Vagina (tissue), 2 donors: ENCODE measurements at regions not wholly inside any gene's neighbourhood (a gene's known extent, or its start where the extent isn't known, plus 50 kb on each side); places are given as distances from the start of the nearest gene placed in this dataset.

Source experiments
- CTCF ChIP-seq, 3 experiments: fragments of 450-650 bp in 2 of 3; fragments of 200-600 bp in 1 of 3; sonication (generic) in 1 of 3; IDR thresholded peaks; one replicate each; pipeline ENCODE4 v1.5.1; 2017 to 2019; ENCODE audit warnings: antibody characterized with exemption in 3 of 3, mild to moderate bottlenecking in 2 of 3, moderate library complexity in 2 of 3
- POLR2A ChIP-seq, 2 donors: fragments of 450-650 bp; IDR thresholded peaks; one replicate each; pipeline ENCODE4 v1.6.1; 2017; ENCODE audit warnings: antibody characterized with exemption in 2 of 2, mild to moderate bottlenecking in 2 of 2, moderate library complexity in 2 of 2
- POLR2AphosphoS5 ChIP-seq, 2 donors: sonication (generic); formaldehyde crosslinking; IDR thresholded peaks; one replicate each; pipeline ENCODE4 v1.9.0; 2017; ENCODE audit warnings: antibody characterized with exemption in 2 of 2, mild to moderate bottlenecking in 2 of 2, low read depth in 1 of 2; ENCODE audit not compliant: insufficient read depth in 1 of 2

- TF ChIP-seq CTCF (IDR thresholded peaks at IDR 0.05) (no peak), POLR2AphosphoS5 (IDR thresholded peaks at IDR 0.05; ENCODE audit: insufficient read depth in 1 of 2, low read depth in 1 of 2) (no peak), POLR2A (IDR thresholded peaks at IDR 0.05) (no peak)
Observed at GRCh38 chr2:235235977-235236767, 257.7 kb upstream of the AGAP1 start.
